ENCODE measurements at regions not wholly inside any gene's neighbourhood (a gene's known extent, or its start where the extent isn't known, plus 50 kb on each side); places are given as distances from the start of the nearest gene placed in this dataset.

- no peaks in the 10 kb centered on the region for H3K36me3 ChIP-seq (ENCODE audit: control insufficient read depth in 1 of 2, insufficient read depth in 2 of 2, low read length in 2 of 2)
- no peaks in the 10 kb centered on the region for H3K4me1 ChIP-seq (ENCODE audit: control insufficient read depth in 1 of 2, insufficient read depth in 2 of 2, low read length in 2 of 2)
- no peak overlapping the region for H3K4me3 ChIP-seq (ENCODE audit: low read depth in 1 of 2, low read length in 2 of 2)
- H3K27me3 ChIP-seq (ENCODE audit: control insufficient read depth in 1 of 2, insufficient read depth in 2 of 2, low read length in 2 of 2): no peaks in the 10 kb centered on the region
- no peak overlapping the region for H3K9ac ChIP-seq (ENCODE audit: low read depth in 1 of 2, low read length in 2 of 2)
- no peaks in the 10 kb centered on the region for H3K9me3 ChIP-seq (ENCODE audit: control insufficient read depth in 1 of 2, low read length in 2 of 2)
- H3K27ac ChIP-seq (ENCODE audit: low read depth, low read length): no peak overlapping the region
These were observed 339.0 kb upstream of the KCNH7 start for GRCh38 chr2:163177592-163177991.

GRCh38 chr2:163175294-163175693 is 336.7 kb upstream of the KCNH7 start:
- Histone ChIP-seq H3K27me3 (ENCODE audit: control insufficient read depth in 1 of 2, insufficient read depth in 2 of 2, low read length in 2 of 2) (no peaks in the 10 kb centered on the region), H3K4me1 (ENCODE audit: control insufficient read depth in 1 of 2, insufficient read depth in 2 of 2, low read length in 2 of 2) (no peaks in the 10 kb centered on the region), H3K36me3 (ENCODE audit: control insufficient read depth in 1 of 2, insufficient read depth in 2 of 2, low read length in 2 of 2) (no peaks in the 10 kb centered on the region), H3K9ac (ENCODE audit: low read depth in 1 of 2, low read length in 2 of 2) (no peak overlapping the region), H3K27ac (ENCODE audit: low read depth, low read length) (no peak overlapping the region), H3K9me3 (ENCODE audit: control insufficient read depth in 1 of 2, low read length in 2 of 2) (no peaks in the 10 kb centered on the region), H3K4me3 (ENCODE audit: low read depth in 1 of 2, low read length in 2 of 2) (no peak overlapping the region)

- Histone ChIP-seq H3K9me3 (ENCODE audit: control insufficient read depth in 1 of 2, low read length in 2 of 2) (no peaks in the 10 kb centered on the region), H3K27ac (ENCODE audit: low read depth, low read length) (no peak overlapping the region), H3K27me3 (ENCODE audit: control insufficient read depth in 1 of 2, insufficient read depth in 2 of 2, low read length in 2 of 2) (no peaks in the 10 kb centered on the region), H3K36me3 (ENCODE audit: control insufficient read depth in 1 of 2, insufficient read depth in 2 of 2, low read length in 2 of 2) (no peaks in the 10 kb centered on the region), H3K4me1 (ENCODE audit: control insufficient read depth in 1 of 2, insufficient read depth in 2 of 2, low read length in 2 of 2) (no peaks in the 10 kb centered on the region), H3K4me3 (ENCODE audit: low read depth in 1 of 2, low read length in 2 of 2) (no peak overlapping the region), H3K9ac (ENCODE audit: low read depth in 1 of 2, low read length in 2 of 2) (no peak overlapping the region)
These were observed 335.0 kb upstream of the KCNH7 start for GRCh38 chr2:163173591-163173990.

GRCh38 chr2:163171786-163172530 is 333.4 kb upstream of the KCNH7 start:
- H3K4me1 ChIP-seq (ENCODE audit: control insufficient read depth in 1 of 2, insufficient read depth in 2 of 2, low read length in 2 of 2): no peaks in the 10 kb centered on the region
- no peak overlapping the region for H3K9ac ChIP-seq (ENCODE audit: low read depth in 1 of 2, low read length in 2 of 2)
- no peaks in the 10 kb centered on the region for H3K9me3 ChIP-seq (ENCODE audit: control insufficient read depth in 1 of 2, low read length in 2 of 2)
- no peaks in the 10 kb centered on the region for H3K27me3 ChIP-seq (ENCODE audit: control insufficient read depth in 1 of 2, insufficient read depth in 2 of 2, low read length in 2 of 2)
- H3K27ac ChIP-seq (ENCODE audit: low read depth, low read length): no peak overlapping the region
- no peaks in the 10 kb centered on the region for H3K36me3 ChIP-seq (ENCODE audit: control insufficient read depth in 1 of 2, insufficient read depth in 2 of 2, low read length in 2 of 2)
- H3K4me3 ChIP-seq (ENCODE audit: low read depth in 1 of 2, low read length in 2 of 2): no peak overlapping the region

GRCh38 chr2:163157891-163158496 is 319.4 kb upstream of the KCNH7 start:
- Histone ChIP-seq H3K4me1 (ENCODE audit: control insufficient read depth in 1 of 2, insufficient read depth in 2 of 2, low read length in 2 of 2) (no peaks in the 10 kb centered on the region), H3K9me3 (ENCODE audit: control insufficient read depth in 1 of 2, low read length in 2 of 2) (no peaks in the 10 kb centered on the region), H3K4me3 (ENCODE audit: low read depth in 1 of 2, low read length in 2 of 2) (no peak overlapping the region), H3K27me3 (ENCODE audit: control insufficient read depth in 1 of 2, insufficient read depth in 2 of 2, low read length in 2 of 2) (no peaks in the 10 kb centered on the region), H3K36me3 (ENCODE audit: control insufficient read depth in 1 of 2, insufficient read depth in 2 of 2, low read length in 2 of 2) (no peaks in the 10 kb centered on the region), H3K27ac (ENCODE audit: low read depth, low read length) (no peak overlapping the region), H3K9ac (ENCODE audit: low read depth in 1 of 2, low read length in 2 of 2) (no peak overlapping the region)

- Histone ChIP-seq H3K27ac (ENCODE audit: low read depth, low read length) (no peak overlapping the region), H3K27me3 (ENCODE audit: control insufficient read depth in 1 of 2, insufficient read depth in 2 of 2, low read length in 2 of 2) (no peaks in the 10 kb centered on the region), H3K4me3 (ENCODE audit: low read depth in 1 of 2, low read length in 2 of 2) (no peak overlapping the region), H3K36me3 (ENCODE audit: control insufficient read depth in 1 of 2, insufficient read depth in 2 of 2, low read length in 2 of 2) (no peaks in the 10 kb centered on the region), H3K4me1 (ENCODE audit: control insufficient read depth in 1 of 2, insufficient read depth in 2 of 2, low read length in 2 of 2) (no peaks in the 10 kb centered on the region), H3K9me3 (ENCODE audit: control insufficient read depth in 1 of 2, low read length in 2 of 2) (no peaks in the 10 kb centered on the region), H3K9ac (ENCODE audit: low read depth in 1 of 2, low read length in 2 of 2) (no peak overlapping the region)
These were observed 318.8 kb upstream of the KCNH7 start for GRCh38 chr2:163157411-163157810.

GRCh38 chr2:163155925-163156324 is 317.4 kb upstream of the KCNH7 start:
- no peaks in the 10 kb centered on the region for H3K4me1 ChIP-seq (ENCODE audit: control insufficient read depth in 1 of 2, insufficient read depth in 2 of 2, low read length in 2 of 2)
- no peak overlapping the region for H3K4me3 ChIP-seq (ENCODE audit: low read depth in 1 of 2, low read length in 2 of 2)

GRCh38 chr2:163155279-163155883 is 316.8 kb upstream of the KCNH7 start:
- Histone ChIP-seq H3K9me3 (ENCODE audit: control insufficient read depth in 1 of 2, low read length in 2 of 2) (no peaks in the 10 kb centered on the region), H3K27me3 (ENCODE audit: control insufficient read depth in 1 of 2, insufficient read depth in 2 of 2, low read length in 2 of 2) (no peaks in the 10 kb centered on the region), H3K36me3 (ENCODE audit: control insufficient read depth in 1 of 2, insufficient read depth in 2 of 2, low read length in 2 of 2) (no peaks in the 10 kb centered on the region), H3K27ac (ENCODE audit: low read depth, low read length) (no peak overlapping the region), H3K4me1 (ENCODE audit: control insufficient read depth in 1 of 2, insufficient read depth in 2 of 2, low read length in 2 of 2) (no peaks in the 10 kb centered on the region), H3K4me3 (ENCODE audit: low read depth in 1 of 2, low read length in 2 of 2) (no peak overlapping the region), H3K9ac (ENCODE audit: low read depth in 1 of 2, low read length in 2 of 2) (no peak overlapping the region)

More at GRCh38 chr2:163155925-163156324, 317.4 kb upstream of the KCNH7 start:
- no peaks in the 10 kb centered on the region for H3K9me3 ChIP-seq (ENCODE audit: control insufficient read depth in 1 of 2, low read length in 2 of 2)
- H3K36me3 ChIP-seq (ENCODE audit: control insufficient read depth in 1 of 2, insufficient read depth in 2 of 2, low read length in 2 of 2): no peaks in the 10 kb centered on the region
- H3K9ac ChIP-seq (ENCODE audit: low read depth in 1 of 2, low read length in 2 of 2): no peak overlapping the region
- no peak overlapping the region for H3K27ac ChIP-seq (ENCODE audit: low read depth, low read length)
- no peaks in the 10 kb centered on the region for H3K27me3 ChIP-seq (ENCODE audit: control insufficient read depth in 1 of 2, insufficient read depth in 2 of 2, low read length in 2 of 2)

GRCh38 chr2:163142618-163143017 is 304.1 kb upstream of the KCNH7 start:
- no peaks in the 10 kb centered on the region for H3K9me3 ChIP-seq (ENCODE audit: control insufficient read depth in 1 of 2, low read length in 2 of 2)
- H3K9ac ChIP-seq (ENCODE audit: low read depth in 1 of 2, low read length in 2 of 2): no peak overlapping the region
- no peaks in the 10 kb centered on the region for H3K27me3 ChIP-seq (ENCODE audit: control insufficient read depth in 1 of 2, insufficient read depth in 2 of 2, low read length in 2 of 2)
- H3K4me1 ChIP-seq (ENCODE audit: control insufficient read depth in 1 of 2, insufficient read depth in 2 of 2, low read length in 2 of 2): no peaks in the 10 kb centered on the region
- H3K4me3 ChIP-seq (ENCODE audit: low read depth in 1 of 2, low read length in 2 of 2): no peak overlapping the region
- H3K36me3 ChIP-seq (ENCODE audit: control insufficient read depth in 1 of 2, insufficient read depth in 2 of 2, low read length in 2 of 2): no peaks in the 10 kb centered on the region
- no peak overlapping the region for H3K27ac ChIP-seq (ENCODE audit: low read depth, low read length)

GRCh38 chr2:163138947-163139346 is 300.4 kb upstream of the KCNH7 start:
- Histone ChIP-seq H3K9me3 (ENCODE audit: control insufficient read depth in 1 of 2, low read length in 2 of 2) (no peaks in the 10 kb centered on the region), H3K9ac (ENCODE audit: low read depth in 1 of 2, low read length in 2 of 2) (no peak overlapping the region), H3K27ac (ENCODE audit: low read depth, low read length) (no peak overlapping the region), H3K4me3 (ENCODE audit: low read depth in 1 of 2, low read length in 2 of 2) (no peak overlapping the region), H3K36me3 (ENCODE audit: control insufficient read depth in 1 of 2, insufficient read depth in 2 of 2, low read length in 2 of 2) (no peaks in the 10 kb centered on the region), H3K27me3 (ENCODE audit: control insufficient read depth in 1 of 2, insufficient read depth in 2 of 2, low read length in 2 of 2) (no peaks in the 10 kb centered on the region), H3K4me1 (ENCODE audit: control insufficient read depth in 1 of 2, insufficient read depth in 2 of 2, low read length in 2 of 2) (no peaks in the 10 kb centered on the region)
